HG03159 (cell line): ENCODE measurements at regions not wholly inside any gene's neighbourhood (a gene's known extent, or its start where the extent isn't known, plus 50 kb on each side); places are given as distances from the start of the nearest gene placed in this dataset.
"Not testable (repeated sequence)": the region's sequence is repeated elsewhere in the genome, so short reads cannot be mapped to it uniquely, and the experiment has no call there.

Source experiments
- ATAC-seq: cut with Tn5 transposase; IDR thresholded peaks from one replicate; pipeline ENCODE4 v1.9.1; 2021; ENCODE audit warnings: mild to moderate bottlenecking, moderate library complexity; ENCODE audit not compliant: unreplicated experiment

- no peak for ATAC-seq
Measured at GRCh38 chr2:208794288-208794975, 387.8 kb downstream of the PTH2R start.

GRCh38 chr2:208798698-208799097 lies 392.1 kb downstream of the PTH2R start:
- no peak for ATAC-seq

- ATAC-seq = no peak
Measured at GRCh38 chr2:208799397-208799796, 392.8 kb downstream of the PTH2R start.

GRCh38 chr2:208800887-208801286 lies 394.3 kb downstream of the PTH2R start:
- not testable (repeated sequence) for ATAC-seq

- no peak for ATAC-seq
Measured at GRCh38 chr2:208807756-208808155, 401.2 kb downstream of the PTH2R start.

- ATAC-seq = not testable (repeated sequence)
Measured at GRCh38 chr2:208811885-208812284, 405.3 kb downstream of the PTH2R start.

GRCh38 chr2:208819190-208819589 lies 412.6 kb downstream of the PTH2R start:
- no peak for ATAC-seq

- ATAC-seq = peak; percentile 97
Measured at GRCh38 chr2:208820014-208820688, 413.6 kb downstream of the PTH2R start.

GRCh38 chr2:208827109-208827508 lies 420.5 kb downstream of the PTH2R start:
- ATAC-seq = no peak

- ATAC-seq = no peak
Measured at GRCh38 chr2:208827549-208828221, 421.1 kb downstream of the PTH2R start.

- no peak for ATAC-seq
Measured at GRCh38 chr2:208830203-208830602, 423.6 kb downstream of the PTH2R start.

- ATAC-seq = no peak
Measured at GRCh38 chr2:208847651-208848050, 441.1 kb downstream of the PTH2R start.

- ATAC-seq = no peak
Measured at GRCh38 chr2:208854717-208855116, 448.1 kb downstream of the PTH2R start.

GRCh38 chr2:208867374-208867773 lies 460.8 kb downstream of the PTH2R start:
- ATAC-seq = no peak

GRCh38 chr2:208872591-208872990 lies 466.0 kb downstream of the PTH2R start:
- no peak for ATAC-seq

GRCh38 chr2:208879666-208880065 lies 473.1 kb downstream of the PTH2R start:
- ATAC-seq = no peak

GRCh38 chr2:208880171-208880570 lies 473.6 kb downstream of the PTH2R start:
- ATAC-seq = no peak

GRCh38 chr2:208890486-208890885 lies 483.9 kb downstream of the PTH2R start:
- no peak for ATAC-seq

GRCh38 chr2:208892203-208892602 lies 485.6 kb downstream of the PTH2R start:
- ATAC-seq = no peak

- ATAC-seq = no peak
Measured at GRCh38 chr2:208906330-208906729, 499.7 kb downstream of the PTH2R start.

- ATAC-seq = no peak
Measured at GRCh38 chr2:208915401-208915800, 508.4 kb upstream of the MAP2 start.

- ATAC-seq = no peak
Measured at GRCh38 chr2:208916881-208917280, 507.0 kb upstream of the MAP2 start.
